Bone marrow (tissue), 2 donors: ENCODE measurements at regions not wholly inside any gene's neighbourhood (a gene's known extent, or its start where the extent isn't known, plus 50 kb on each side); places are given as distances from the start of the nearest gene placed in this dataset.
"Not testable (repeated sequence)": the region's sequence is repeated elsewhere in the genome, so short reads cannot be mapped to it uniquely, and the experiment has no call there.

Experiments used
- DNase-seq, 2 donors: peaks; one replicate each; lab custom pipeline; 2025; lab: John Stamatoyannopoulos, UW

DNA sequence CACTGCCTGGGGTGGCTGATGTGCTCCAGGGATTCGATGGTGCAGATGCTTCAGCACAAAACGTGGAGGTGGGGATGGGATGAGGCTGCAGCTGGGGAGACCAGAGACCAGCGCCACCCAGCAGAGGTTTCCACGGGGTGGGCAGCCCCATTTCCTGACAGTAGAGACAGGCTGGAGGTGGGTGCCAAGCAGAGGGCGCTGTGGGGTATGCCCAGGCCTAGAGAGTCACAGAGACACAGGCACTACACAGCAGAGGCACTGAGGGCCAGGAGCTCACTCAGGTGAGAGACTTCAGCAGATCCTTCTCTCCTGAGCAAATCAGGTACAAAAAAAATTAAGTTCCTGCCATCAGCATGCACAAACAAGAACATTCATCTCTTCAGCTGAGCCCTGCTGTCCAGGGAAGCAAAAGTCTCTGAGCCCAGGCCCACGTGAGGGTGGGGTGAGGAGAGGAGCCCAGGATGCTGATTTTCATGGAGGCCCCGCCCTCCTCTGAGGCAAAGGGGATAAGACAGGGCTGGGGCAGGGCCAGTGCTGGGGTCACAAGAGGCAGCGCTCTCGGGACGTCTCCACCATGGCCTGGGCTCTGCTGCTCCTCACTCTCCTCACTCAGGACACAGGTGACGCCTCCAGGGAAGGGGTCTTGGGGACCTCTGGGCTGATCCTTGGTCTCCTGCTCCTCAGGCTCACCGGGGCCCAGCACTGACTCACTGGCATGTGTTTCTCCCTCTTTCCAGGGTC, 53.1 kb downstream of the GGTLC2 start:
- DNase-seq = no peak

DNA sequence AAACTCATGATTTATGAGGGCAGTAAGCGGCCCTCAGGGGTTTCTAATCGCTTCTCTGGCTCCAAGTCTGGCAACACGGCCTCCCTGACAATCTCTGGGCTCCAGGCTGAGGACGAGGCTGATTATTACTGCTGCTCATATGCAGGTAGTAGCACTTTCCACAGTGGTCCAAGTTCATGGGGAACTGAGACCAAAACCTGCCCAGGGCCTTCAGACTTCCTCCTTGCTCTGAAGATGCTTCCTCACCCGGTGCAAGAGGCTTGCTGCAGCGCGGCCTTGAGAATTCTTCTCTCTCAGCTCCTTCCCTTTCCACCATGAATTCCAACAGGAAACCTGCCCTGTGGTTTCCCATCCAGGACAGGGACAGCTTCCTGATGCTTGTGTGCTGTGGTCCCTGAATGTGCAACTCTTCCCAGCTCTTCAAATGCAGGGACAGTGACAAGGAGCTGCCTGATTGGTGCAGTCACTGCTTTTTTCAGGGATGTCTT, 53.9 kb downstream of the GGTLC2 start:
- DNase-seq = no peak

DNA sequence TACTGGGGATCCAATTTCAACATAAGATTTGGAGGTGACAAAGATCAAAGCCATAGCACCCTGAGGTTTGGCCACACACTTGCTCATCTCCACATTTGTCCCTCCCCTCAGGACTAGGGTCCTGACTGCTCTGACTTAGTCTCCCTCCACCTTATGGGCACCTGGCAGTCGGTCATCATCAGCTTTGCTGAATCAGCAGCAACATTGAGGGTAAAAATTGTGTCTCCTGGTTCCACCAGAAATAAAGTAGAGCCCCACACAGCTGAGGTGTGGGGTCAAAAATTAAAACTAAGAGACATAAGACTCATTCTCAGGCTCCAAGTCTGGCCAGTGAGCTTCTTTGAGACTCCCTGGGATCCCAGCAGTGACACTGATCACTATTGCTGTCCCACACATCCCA, 56.2 kb downstream of the GGTLC2 start:
- DNase-seq = no peak

DNA sequence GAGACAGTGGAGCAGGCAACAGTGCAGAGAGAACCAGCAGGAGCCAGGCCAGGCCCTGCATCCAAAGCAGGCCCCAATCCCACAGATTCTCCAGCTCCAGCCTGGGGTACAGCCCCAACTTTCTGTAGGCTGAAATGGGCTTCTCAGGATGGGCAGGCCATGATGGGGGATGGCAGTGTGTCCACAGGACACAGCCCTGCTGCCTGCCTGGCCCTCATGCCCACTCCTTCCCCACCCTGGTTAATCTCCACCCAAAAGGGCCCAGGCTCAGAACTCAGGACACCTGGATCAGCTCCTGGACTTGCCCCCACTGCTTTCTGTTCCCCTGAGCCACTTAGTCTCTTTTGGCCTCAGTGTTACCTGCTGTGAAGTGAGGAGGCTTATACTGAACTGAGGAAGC, 57.1 kb downstream of the GGTLC2 start:
- DNase-seq = not testable (repeated sequence)

DNA sequence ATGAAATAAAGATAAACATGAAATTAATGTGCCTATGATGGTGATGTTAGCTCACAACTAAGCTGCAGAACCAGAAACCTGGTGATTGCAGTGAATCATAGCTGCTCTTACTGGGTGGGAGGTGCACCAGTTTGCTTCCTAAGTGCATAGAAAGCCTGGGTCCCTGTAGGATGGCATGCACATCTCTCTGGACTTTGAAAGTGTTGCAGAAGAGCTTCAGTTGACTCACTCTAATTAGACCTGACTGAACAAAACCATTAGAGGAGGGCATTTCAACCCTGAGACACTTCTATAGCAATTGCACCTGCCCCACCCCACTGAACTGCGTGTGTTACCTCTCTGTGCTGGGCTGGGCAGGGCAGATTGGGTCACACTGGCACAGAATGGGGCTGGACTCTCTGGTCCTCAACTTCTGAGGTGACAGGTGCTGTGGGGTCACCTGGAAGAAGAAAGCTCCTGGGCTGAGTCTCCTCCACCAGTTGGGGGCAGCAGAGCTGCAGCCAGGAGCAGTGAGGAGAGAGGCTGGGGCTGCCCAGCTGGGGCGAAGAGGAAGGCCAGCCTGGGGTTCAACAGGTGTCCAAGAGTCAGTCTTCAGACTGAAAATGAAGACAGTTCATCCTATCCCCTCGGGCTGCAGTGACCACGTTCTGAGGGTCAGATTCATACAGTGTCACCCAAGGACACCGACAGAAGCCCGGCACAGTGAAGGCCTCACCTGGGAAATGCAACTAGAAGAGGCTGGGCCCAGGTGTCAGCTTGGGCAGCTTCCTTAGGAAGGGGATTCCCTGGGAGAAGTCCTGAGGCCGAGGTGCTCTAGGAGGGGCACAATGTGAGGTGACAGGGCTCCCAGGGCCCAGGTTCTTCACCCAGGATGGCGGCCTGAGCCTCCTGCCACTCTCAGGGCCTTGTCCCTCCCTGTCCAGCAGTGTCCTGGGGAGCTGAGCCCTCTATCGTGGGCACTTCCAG, 58.1 kb downstream of the GGTLC2 start:
- no peak for DNase-seq

DNA sequence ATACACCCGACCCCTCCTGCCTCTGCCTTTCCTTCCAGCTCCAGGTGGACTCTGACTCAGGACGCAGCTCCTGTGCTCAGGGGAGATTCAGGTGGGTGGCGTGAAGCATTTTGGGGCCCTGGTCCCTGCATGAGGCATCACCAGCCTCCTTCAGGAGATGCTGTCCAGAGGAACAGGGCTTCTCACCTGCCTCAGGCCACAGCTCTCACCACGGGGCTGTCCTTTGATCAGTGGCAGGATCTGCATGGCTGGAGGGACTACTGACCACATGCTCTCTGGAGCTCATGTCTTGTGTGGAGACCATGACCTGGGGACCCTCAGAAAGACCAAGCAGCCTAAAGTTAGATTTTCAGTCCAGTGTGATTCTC, 58.8 kb downstream of the GGTLC2 start:
- no peak for DNase-seq

DNA sequence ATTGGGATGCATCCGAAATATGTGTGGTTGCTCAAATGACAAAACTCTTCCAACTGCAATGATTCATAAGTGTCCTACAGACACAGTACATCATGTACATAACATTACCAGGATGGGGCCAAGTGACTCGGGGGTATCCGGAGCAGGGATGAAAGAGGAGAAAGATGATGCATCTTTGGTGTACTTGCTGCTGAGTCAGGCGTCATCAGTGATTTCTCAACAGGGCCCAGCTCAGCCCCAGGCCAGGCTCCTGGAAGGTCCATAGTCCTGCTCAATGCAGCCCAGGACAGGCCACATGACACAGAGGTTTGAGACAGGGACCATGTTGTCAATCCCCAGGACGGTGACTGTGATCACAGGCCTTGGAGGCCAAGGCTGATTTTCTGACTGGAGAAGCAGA, 59.3 kb downstream of the GGTLC2 start:
- no peak for DNase-seq

DNA sequence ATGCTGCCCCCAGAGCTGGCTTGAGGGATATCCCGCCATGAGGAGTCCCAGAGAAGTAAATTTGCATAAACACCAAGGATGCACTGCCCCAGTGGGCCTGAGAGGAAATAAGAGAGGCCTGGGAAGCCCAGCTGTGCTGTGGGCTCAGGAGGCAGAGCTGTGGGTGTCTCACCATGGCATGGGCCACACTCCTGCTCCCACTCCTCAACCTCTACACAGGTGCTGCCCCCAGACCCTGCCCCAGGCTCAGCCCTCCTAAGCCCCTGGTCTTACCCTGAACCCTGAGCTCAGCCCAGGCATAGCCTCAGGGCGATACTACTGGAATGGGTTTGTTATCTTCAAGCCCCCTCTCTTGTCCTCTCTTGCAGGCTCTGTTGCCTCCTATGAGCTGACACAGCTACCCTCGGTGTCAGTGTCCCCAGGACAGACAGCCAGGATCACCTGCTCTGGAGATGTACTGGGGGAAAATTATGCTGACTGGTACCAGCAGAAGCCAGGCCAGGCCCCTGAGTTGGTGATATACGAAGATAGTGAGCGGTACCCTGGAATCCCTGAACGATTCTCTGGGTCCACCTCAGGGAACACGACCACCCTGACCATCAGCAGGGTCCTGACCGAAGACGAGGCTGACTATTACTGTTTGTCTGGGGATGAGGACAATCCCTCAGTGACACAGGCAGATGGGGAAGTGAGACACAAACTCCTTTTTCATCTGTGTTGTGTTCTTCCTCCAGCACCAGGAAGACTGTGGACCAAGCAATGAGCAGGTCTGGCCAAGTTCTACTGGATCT, 59.9 kb downstream of the GGTLC2 start:
- no peak for DNase-seq

DNA sequence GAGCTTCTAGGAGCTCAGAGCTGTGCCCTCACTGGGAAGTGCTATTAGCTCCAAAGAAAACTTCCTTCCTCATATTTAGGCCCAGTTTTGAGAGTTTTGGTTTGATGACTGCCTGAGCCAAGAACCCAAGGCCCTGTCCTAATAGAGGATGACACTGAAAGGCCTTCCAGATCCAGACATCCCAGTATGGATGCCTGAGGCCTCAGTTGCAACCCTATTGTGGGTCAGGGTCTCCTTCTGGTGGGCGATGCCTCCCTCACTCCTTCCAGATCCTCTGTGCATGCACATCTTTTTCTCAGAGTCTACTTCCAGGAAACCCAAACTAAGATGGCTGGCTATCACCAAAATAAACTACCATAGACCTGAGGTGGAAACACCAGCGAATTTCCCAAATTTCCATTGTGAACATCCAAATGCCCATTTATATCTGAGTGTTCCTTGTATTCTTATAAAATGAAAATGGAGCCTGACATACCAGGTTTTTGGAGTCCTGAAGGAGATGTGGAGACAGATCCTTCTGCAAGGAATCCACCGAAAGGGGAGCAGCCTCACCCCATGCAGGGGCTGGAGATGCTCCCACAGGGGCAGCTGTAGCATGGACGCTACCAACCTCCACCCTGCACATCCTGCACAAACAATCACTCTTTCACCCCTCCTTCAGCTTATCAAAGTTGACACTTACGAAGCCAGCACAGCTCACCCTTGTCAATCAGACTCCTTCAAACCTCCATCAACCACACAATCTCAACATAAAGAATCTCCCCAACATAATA, 61.1 kb downstream of the GGTLC2 start:
- DNase-seq = no peak

DNA sequence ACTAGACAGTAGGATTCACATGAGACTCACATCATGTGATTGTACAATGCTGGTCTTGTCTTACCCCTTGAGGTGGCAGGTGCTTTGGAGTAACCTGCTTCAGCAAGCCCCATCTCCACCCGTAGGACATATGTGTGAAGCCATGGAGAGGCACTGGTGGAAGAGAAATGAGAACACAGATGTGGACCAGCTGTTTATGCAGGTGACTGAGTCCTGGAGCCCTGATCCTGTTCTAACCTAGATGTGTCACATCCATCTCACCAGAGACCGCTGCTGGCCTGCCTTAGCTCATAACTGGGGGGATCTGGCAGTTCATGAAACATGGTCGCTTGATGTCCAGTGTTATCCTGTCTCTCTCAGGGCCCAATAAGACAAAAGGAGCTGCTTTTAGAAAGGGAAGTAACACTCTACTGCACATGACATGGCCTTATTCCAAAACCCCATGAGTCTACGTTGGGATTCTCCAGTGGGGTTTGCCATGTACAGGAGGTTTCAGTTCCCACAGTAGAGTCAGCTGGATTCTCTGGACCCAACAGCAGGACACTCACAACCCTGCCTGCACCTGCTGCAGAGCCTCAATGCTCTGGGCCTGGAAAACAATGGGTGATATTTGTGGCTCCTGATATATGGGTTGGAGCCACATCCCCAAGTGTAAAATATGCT, 62.0 kb downstream of the GGTLC2 start:
- no peak for DNase-seq

DNA sequence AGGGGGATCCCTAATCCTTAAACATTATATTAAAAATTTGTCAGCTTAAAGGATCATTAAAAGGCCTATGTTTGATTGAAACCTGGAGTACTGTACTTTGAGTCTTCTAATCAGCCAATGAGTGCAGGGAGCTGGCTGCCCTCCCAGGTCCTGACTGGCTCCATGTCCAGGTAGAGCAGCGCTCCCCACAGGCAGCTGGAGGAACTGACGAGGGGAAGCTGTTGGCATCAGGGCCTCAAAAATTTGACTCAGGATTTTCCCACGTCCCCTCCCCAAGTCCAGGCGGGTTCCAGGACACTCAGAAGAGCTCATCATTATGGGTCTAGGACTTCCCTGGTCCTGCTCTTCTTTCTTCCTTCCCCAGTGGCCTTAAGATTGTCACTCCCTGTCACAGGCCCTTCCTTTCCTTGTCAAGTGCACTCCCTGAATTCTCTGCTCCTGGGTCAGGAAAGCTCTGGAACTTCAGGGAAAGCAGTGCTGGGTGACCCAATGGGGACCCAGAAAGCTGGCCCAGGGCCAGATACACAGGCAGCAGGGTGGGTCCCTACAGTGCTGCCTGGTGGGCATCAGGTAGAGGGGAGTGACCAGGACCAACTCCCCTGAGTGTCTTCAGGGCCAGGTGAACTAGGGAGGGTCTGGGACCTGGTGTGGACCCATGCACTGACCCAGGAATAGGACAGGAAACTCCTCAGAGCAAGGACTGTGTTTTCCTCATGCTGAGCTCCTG, 65.5 kb downstream of the GGTLC2 start:
- no peak for DNase-seq

DNA sequence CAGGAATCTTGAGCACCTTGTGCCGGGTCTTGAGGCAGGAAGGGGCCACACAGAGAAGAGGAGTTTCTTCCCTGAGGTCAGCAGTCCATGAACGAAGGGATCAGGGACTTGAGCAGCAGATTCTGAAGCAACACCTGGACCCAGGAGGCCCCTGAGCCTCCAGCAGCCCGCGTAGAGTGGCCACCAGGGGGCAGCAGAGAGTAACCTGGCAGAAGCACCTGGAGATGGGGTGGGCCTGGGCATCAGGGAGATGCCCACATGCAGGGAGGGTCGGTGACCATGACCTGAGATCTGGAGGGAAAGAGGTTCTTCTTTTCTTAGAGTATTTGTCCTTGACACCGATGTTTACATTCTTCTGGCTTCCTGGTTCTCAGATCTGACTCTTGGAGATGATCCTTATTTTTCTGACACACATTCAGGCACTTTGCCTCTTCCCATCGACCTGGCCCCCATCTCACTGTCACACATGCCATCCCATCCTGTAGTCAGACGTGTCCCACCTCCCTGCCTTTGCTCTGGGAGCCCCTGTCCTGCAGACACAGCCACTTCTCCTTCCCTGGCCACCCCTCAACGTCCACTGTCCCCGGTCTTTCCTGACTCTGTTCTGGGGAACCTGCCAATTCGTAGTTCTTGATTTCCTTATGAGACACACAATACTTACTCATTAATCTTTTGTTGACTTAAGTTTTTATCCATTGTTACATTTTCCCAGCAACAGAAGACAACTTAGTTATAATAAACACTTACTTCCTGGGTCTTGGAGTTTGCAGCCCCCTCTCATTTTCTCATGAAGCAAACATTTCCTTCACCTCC, 66.5 kb downstream of the GGTLC2 start:
- DNase-seq = peak; percentile 10 to 31

DNA sequence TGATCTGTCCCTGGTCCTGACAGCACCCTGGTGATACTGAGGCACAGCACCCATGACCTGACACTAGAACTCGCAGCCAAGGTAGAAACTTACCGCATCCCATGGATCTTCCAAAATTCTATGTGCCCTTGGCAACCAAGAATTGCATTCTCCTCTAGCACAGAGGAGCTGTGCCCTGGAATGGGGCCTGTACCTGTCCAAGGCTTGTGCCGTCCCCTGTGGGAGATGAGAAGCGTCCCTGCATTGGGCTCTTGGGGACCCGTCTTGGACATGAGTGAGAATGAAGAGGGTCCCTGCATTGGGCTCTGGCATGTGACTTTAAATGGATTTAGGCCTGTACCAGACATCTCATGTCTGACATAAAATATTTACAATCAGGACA, 67.1 kb downstream of the GGTLC2 start:
- DNase-seq = no peak

DNA sequence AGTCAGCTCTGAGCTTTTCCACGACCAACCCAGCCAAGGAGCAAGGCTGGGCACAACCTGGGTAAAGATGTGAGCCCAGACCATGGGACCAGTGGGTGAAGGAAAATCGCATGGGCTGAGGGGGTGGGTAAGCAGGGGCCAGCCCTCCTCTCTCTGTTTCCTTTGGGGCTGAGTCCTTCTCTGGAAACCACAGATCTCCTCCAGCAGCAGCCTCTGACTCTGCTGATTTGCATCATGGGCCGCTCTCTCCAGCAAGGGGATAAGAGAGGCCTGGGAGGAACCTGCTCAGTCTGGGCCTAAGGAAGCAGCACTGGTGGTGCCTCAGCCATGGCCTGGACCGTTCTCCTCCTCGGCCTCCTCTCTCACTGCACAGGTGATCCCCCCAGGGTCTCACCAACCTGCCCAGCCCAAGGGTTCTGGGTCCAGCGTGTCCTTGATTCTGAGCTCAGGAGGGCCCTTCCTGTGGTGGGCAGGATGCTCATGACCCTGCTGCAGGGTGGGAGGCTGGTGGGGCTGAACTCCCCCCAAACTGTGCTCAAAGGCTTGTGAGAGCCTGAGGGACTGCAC, 67.8 kb downstream of the GGTLC2 start:
- no peak for DNase-seq

DNA sequence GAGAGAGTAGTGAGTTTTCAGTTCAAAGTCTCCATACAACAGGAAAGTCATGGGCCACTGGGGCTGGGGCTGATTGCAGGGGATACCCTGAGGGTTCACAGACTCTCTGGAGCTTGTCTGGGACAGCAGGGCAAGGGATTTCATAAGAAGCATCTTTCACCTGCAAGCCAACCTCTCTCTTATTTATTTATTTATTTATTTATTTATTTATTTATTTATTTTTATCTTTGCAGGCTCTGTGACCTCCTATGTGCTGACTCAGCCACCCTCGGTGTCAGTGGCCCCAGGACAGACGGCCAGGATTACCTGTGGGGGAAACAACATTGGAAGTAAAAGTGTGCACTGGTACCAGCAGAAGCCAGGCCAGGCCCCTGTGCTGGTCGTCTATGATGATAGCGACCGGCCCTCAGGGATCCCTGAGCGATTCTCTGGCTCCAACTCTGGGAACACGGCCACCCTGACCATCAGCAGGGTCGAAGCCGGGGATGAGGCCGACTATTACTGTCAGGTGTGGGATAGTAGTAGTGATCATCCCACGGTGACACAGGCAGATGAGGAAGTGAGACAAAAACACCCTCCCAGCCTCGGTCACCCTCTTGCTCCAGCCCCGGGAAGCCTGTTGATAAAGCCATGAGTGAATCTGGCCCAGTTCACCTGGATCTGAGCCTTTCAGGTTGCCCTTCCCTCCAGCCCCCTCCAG, 68.4 kb downstream of the GGTLC2 start:
- no peak for DNase-seq

DNA sequence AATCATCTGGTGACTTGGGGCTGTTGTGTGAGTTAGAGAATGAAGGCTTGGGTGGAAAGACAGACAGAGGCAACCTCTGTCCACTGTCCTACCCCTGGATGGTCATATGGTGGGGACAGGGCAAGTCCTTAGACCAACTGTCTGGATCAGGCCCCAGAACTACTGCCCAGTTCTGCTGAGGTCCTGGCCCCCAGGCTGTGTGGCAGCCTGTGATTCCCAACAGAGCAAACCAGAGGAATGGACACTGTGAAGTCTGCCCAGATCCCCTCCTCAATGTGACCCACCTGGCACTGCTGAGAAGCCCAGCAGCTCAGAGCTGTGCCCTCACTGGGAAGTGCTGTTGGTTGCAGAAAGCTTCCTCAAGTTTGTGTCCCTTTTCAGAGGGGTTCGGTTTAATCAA, 69.0 kb downstream of the GGTLC2 start:
- DNase-seq = no peak

DNA sequence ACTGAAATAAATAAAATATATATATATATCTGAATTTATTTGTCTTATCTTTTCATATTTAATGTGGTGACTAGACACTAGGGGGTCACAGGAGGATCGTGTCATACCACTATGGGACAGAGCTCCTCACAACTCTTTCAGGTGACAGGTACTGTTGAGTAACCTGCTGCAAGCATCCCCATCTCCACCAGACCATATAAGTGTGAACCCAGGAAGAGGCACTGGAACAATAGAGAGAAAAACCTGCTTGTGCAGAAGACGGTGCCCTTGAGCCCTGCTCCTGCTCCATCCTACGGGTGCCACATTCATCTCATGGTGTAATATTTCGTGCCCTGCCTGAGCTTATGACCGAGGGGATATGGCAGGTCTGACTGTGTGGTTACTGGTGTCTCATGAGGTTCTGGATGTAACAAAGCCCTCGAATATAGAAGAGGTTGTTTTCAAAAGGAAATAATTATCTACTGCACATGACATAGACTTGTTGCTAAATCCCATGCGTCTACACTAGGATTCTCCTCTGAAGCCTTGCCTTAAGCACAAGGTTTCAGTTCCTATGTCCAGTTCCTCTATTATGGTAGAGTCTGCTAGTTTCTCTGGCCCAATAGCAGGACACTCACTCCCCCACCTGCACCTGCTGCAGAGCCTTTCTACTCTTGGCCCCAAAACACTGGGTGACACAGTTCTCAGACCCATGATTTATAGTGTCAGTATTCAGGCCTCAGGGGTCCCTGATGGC, 70.4 kb downstream of the GGTLC2 start:
- DNase-seq = no peak

DNA sequence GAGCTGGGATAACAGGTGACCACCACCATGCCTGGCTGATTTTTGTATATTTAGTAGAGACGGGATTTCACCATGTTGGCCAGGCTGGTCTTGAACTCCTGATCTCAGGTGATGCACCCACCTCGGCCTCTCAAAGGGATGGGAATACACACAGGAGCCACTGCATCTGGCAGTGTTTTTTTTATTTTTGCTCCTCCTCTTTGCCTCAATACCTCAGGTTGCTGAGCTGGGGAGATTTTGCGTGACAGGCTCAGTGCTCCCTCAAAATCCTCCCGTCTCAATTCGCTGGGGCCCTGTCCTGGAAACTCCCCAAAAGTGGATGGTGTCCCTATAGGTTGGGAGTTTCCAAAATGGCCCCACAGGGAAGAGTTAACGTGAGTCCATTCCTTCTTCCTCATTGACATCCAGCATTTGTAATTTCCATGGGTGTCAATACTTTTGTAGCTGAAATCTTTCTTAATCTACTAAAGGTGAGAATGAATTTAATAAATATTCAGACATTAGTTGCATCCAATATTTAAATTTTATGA, 71.8 kb downstream of the GGTLC2 start:
- DNase-seq = no peak
